ENCODE measurements at regions not wholly inside any gene's neighbourhood (a gene's known extent, or its start where the extent isn't known, plus 50 kb on each side); places are given as distances from the start of the nearest gene placed in this dataset.

GRCh38 chr4:19259920-19260319 is 991.8 kb upstream of the SLIT2 start:
- no peak for FAIRE-seq
- 0 to 58% methylated on average over 1 of the region's 1 CpG for WGBS, 2 donors

GRCh38 chr4:19256823-19257222 is 994.9 kb upstream of the SLIT2 start:
- no peak for TF ChIP-seq CTCF (IDR thresholded peaks at IDR 0.05)
- FAIRE-seq = no peak

More at GRCh38 chr4:19259920-19260319, 991.8 kb upstream of the SLIT2 start:
- Histone ChIP-seq H3K27me3 (no peaks in the 10 kb centered on the region), H3K27ac (no peak overlapping the region), H3K36me3 (no peaks in the 10 kb centered on the region), H3K4me3 (no peak overlapping the region), H3K4me1 (no peaks in the 10 kb centered on the region), H3K9me3 (no peaks in the 10 kb centered on the region)
- ATAC-seq = no peak
- intact Hi-C loops (cut with DNase I) = no loop called here
- TF ChIP-seq CTCF (IDR thresholded peaks at IDR 0.05) = no peak
- no peak for DNase-seq

GRCh38 chr4:19254486-19254885 is 997.2 kb upstream of the SLIT2 start:
- H3K4me1 ChIP-seq = no peaks in the 10 kb centered on the region
- no peaks in the 10 kb centered on the region for H3K9me3 ChIP-seq
- DNase-seq = no peak
- TF ChIP-seq CTCF (IDR thresholded peaks at IDR 0.05) = no peak
- H3K4me3 ChIP-seq = no peak overlapping the region
- H3K36me3 ChIP-seq = no peaks in the 10 kb centered on the region
- no peak for ATAC-seq
- FAIRE-seq = no peak
- H3K27me3 ChIP-seq = no peaks in the 10 kb centered on the region
- H3K27ac ChIP-seq = no peak overlapping the region
- intact Hi-C loops (cut with DNase I) = no loop called here

More at GRCh38 chr4:19256823-19257222, 994.9 kb upstream of the SLIT2 start:
- no peak for ATAC-seq
- no peak overlapping the region for H3K4me3 ChIP-seq
- no peaks in the 10 kb centered on the region for H3K27me3 ChIP-seq
- H3K4me1 ChIP-seq = no peaks in the 10 kb centered on the region
- no peak overlapping the region for H3K27ac ChIP-seq
- H3K9me3 ChIP-seq = no peaks in the 10 kb centered on the region
- intact Hi-C loops (cut with DNase I) = no loop called here
- DNase-seq = no peak
- H3K36me3 ChIP-seq = no peaks in the 10 kb centered on the region

GRCh38 chr4:19248023-19248422 is 1003.7 kb upstream of the SLIT2 start:
- no peak overlapping the region for H3K27ac ChIP-seq
- ATAC-seq (no peak), DNase-seq (no peak), FAIRE-seq (no peak)
- no peaks in the 10 kb centered on the region for H3K27me3 ChIP-seq
- H3K36me3 ChIP-seq = no peaks in the 10 kb centered on the region
- intact Hi-C loops (cut with DNase I) = no loop called here
- no peaks in the 10 kb centered on the region for H3K9me3 ChIP-seq
- WGBS, 2 donors = 53 to 54% methylated on average over 4 of the region's 4 CpGs
- TF ChIP-seq CTCF (IDR thresholded peaks at IDR 0.05) = no peak
- no peak overlapping the region for H3K4me3 ChIP-seq
- H3K4me1 ChIP-seq = no peaks in the 10 kb centered on the region

GRCh38 chr4:19241895-19242294 is 1009.8 kb upstream of the SLIT2 start:
- TF ChIP-seq CTCF (IDR thresholded peaks at IDR 0.05) = no peak
- 50 to 53% methylated on average over 4 of the region's 4 CpGs for WGBS, 2 donors
- DNase-seq = no peak
- Histone ChIP-seq H3K27me3 (no peaks in the 10 kb centered on the region), H3K4me1 (no peaks in the 10 kb centered on the region), H3K9me3 (no peaks in the 10 kb centered on the region), H3K27ac (no peak overlapping the region), H3K4me3 (no peak overlapping the region), H3K36me3 (no peaks in the 10 kb centered on the region)
- intact Hi-C loops (cut with DNase I) = no loop called here
- no peak for ATAC-seq
- no peak for FAIRE-seq
